ENCODE measurements at regions not wholly inside any gene's neighbourhood (a gene's known extent, or its start where the extent isn't known, plus 50 kb on each side); places are given as distances from the start of the nearest gene placed in this dataset.

GRCh38 chr9:105070176-105070575 lies 142.2 kb upstream of the ABCA1 start:
- Histone ChIP-seq H3K27me3 (ENCODE audit: insufficient read depth, low read length, poor library complexity) (no peaks in the 10 kb centered on the region), H3K4me3 (ENCODE audit: low read length) (no peak overlapping the region), H3K36me3 (ENCODE audit: control insufficient read depth, insufficient read depth, low read length) (no peaks in the 10 kb centered on the region), H3K23ac (ENCODE audit: low read length) (no peak overlapping the region), H3K9ac (ENCODE audit: low read length) (no peak overlapping the region), H3K79me1 (ENCODE audit: low read length) (no peaks in the 10 kb centered on the region), H3K79me2 (ENCODE audit: control insufficient read depth, insufficient read depth, low read length) (no peaks in the 10 kb centered on the region), H3K4ac (ENCODE audit: low read depth, low read length) (no peak overlapping the region), H3K56ac (ENCODE audit: low read length) (no peak overlapping the region), H3K4me1 (ENCODE audit: control insufficient read depth, low read depth, low read length) (no peaks in the 10 kb centered on the region), H2BK15ac (replicated peaks; ENCODE audit: low read depth) (no peak overlapping the region), H2BK120ac (ENCODE audit: low read depth, low read length) (no peak overlapping the region), H2AK5ac (ENCODE audit: low read length) (no peak overlapping the region), H2BK5ac (ENCODE audit: low read length) (no peak overlapping the region), H3K4me2 (ENCODE audit: low read length) (no peak overlapping the region), H3K27ac (ENCODE audit: low read depth, low read length) (no peak overlapping the region), H4K8ac (ENCODE audit: low read depth, low read length) (no peak overlapping the region), H3K18ac (ENCODE audit: low read length) (no peak overlapping the region), H4K5ac (ENCODE audit: low read length) (no peak overlapping the region)
- WGBS (ENCODE audit: extremely low coverage, insufficient coverage, low lambda C conversion rate): no CpG with 5 or more reads among the region's 4 CpGs
- no peak for DNase-seq

- no peak overlapping the region for H3K18ac ChIP-seq (ENCODE audit: low read length)
- H3K4ac ChIP-seq (ENCODE audit: low read depth, low read length): no peak overlapping the region
- H3K4me3 ChIP-seq (ENCODE audit: low read length): no peak overlapping the region
- no peak overlapping the region for H3K56ac ChIP-seq (ENCODE audit: low read length)
- H4K5ac ChIP-seq (ENCODE audit: low read length): no peak overlapping the region
- no peak overlapping the region for H2BK5ac ChIP-seq (ENCODE audit: low read length)
- no peaks in the 10 kb centered on the region for H3K36me3 ChIP-seq (ENCODE audit: control insufficient read depth, insufficient read depth, low read length)
- H3K27me3 ChIP-seq (ENCODE audit: insufficient read depth, low read length, poor library complexity): no peaks in the 10 kb centered on the region
- no peaks in the 10 kb centered on the region for H3K4me1 ChIP-seq (ENCODE audit: control insufficient read depth, low read depth, low read length)
- no peak overlapping the region for H2BK15ac ChIP-seq (replicated peaks; ENCODE audit: low read depth)
- no peak overlapping the region for H2AK5ac ChIP-seq (ENCODE audit: low read length)
- no peak for DNase-seq
- no peak overlapping the region for H3K27ac ChIP-seq (ENCODE audit: low read depth, low read length)
- H4K8ac ChIP-seq (ENCODE audit: low read depth, low read length): no peak overlapping the region
- H3K4me2 ChIP-seq (ENCODE audit: low read length): no peak overlapping the region
- H2BK120ac ChIP-seq (ENCODE audit: low read depth, low read length): no peak overlapping the region
- H3K79me1 ChIP-seq (ENCODE audit: low read length): no peaks in the 10 kb centered on the region
- no peak overlapping the region for H3K9ac ChIP-seq (ENCODE audit: low read length)
- H3K79me2 ChIP-seq (ENCODE audit: control insufficient read depth, insufficient read depth, low read length): no peaks in the 10 kb centered on the region
- no peak overlapping the region for H3K23ac ChIP-seq (ENCODE audit: low read length)
Observed at GRCh38 chr9:105072476-105072875, 144.5 kb upstream of the ABCA1 start.

- no CpG with 5 or more reads among the region's 1 CpG for WGBS (ENCODE audit: extremely low coverage, insufficient coverage, low lambda C conversion rate)
- H3K18ac ChIP-seq (ENCODE audit: low read length): no peak overlapping the region
- no peak overlapping the region for H3K56ac ChIP-seq (ENCODE audit: low read length)
- H2BK5ac ChIP-seq (ENCODE audit: low read length): no peak overlapping the region
- no peak overlapping the region for H3K9ac ChIP-seq (ENCODE audit: low read length)
- H2AK5ac ChIP-seq (ENCODE audit: low read length): no peak overlapping the region
- no peak overlapping the region for H3K4me3 ChIP-seq (ENCODE audit: low read length)
- no peaks in the 10 kb centered on the region for H3K4me1 ChIP-seq (ENCODE audit: control insufficient read depth, low read depth, low read length)
- H3K23ac ChIP-seq (ENCODE audit: low read length): no peak overlapping the region
- no peak for DNase-seq
- no peaks in the 10 kb centered on the region for H3K79me2 ChIP-seq (ENCODE audit: control insufficient read depth, insufficient read depth, low read length)
- no peaks in the 10 kb centered on the region for H3K36me3 ChIP-seq (ENCODE audit: control insufficient read depth, insufficient read depth, low read length)
- H3K79me1 ChIP-seq (ENCODE audit: low read length): no peaks in the 10 kb centered on the region
- H4K8ac ChIP-seq (ENCODE audit: low read depth, low read length): no peak overlapping the region
- no peak overlapping the region for H2BK15ac ChIP-seq (replicated peaks; ENCODE audit: low read depth)
- no peaks in the 10 kb centered on the region for H3K27me3 ChIP-seq (ENCODE audit: insufficient read depth, low read length, poor library complexity)
- no peak overlapping the region for H3K4ac ChIP-seq (ENCODE audit: low read depth, low read length)
- H2BK120ac ChIP-seq (ENCODE audit: low read depth, low read length): no peak overlapping the region
- no peak overlapping the region for H4K5ac ChIP-seq (ENCODE audit: low read length)
- no peak overlapping the region for H3K4me2 ChIP-seq (ENCODE audit: low read length)
- H3K27ac ChIP-seq (ENCODE audit: low read depth, low read length): no peak overlapping the region
Observed at GRCh38 chr9:105073147-105073546, 145.2 kb upstream of the ABCA1 start.

- Histone ChIP-seq H3K23ac (ENCODE audit: low read length) (no peak overlapping the region), H3K9ac (ENCODE audit: low read length) (no peak overlapping the region), H3K4me2 (ENCODE audit: low read length) (no peak overlapping the region), H4K5ac (ENCODE audit: low read length) (no peak overlapping the region), H3K27me3 (ENCODE audit: insufficient read depth, low read length, poor library complexity) (no peaks in the 10 kb centered on the region), H4K8ac (ENCODE audit: low read depth, low read length) (no peak overlapping the region), H3K4me3 (ENCODE audit: low read length) (no peak overlapping the region), H2BK5ac (ENCODE audit: low read length) (no peak overlapping the region), H3K27ac (ENCODE audit: low read depth, low read length) (no peak overlapping the region), H3K4me1 (ENCODE audit: control insufficient read depth, low read depth, low read length) (no peaks in the 10 kb centered on the region), H3K79me2 (ENCODE audit: control insufficient read depth, insufficient read depth, low read length) (no peaks in the 10 kb centered on the region), H3K18ac (ENCODE audit: low read length) (no peak overlapping the region), H3K79me1 (ENCODE audit: low read length) (no peaks in the 10 kb centered on the region), H3K36me3 (ENCODE audit: control insufficient read depth, insufficient read depth, low read length) (no peaks in the 10 kb centered on the region), H2AK5ac (ENCODE audit: low read length) (no peak overlapping the region), H3K4ac (ENCODE audit: low read depth, low read length) (no peak overlapping the region), H2BK120ac (ENCODE audit: low read depth, low read length) (no peak overlapping the region), H2BK15ac (replicated peaks; ENCODE audit: low read depth) (no peak overlapping the region), H3K56ac (ENCODE audit: low read length) (no peak overlapping the region)
- no peak for DNase-seq
- WGBS (ENCODE audit: extremely low coverage, insufficient coverage, low lambda C conversion rate): 100% methylated on average over 1 of the region's 2 CpGs
Observed at GRCh38 chr9:105074491-105074890, 146.5 kb upstream of the ABCA1 start.

- Histone ChIP-seq H3K36me3 (ENCODE audit: control insufficient read depth, insufficient read depth, low read length) (no peaks in the 10 kb centered on the region), H3K4ac (ENCODE audit: low read depth, low read length) (no peak overlapping the region), H3K27ac (ENCODE audit: low read depth, low read length) (no peak overlapping the region), H3K79me1 (ENCODE audit: low read length) (no peaks in the 10 kb centered on the region), H3K18ac (ENCODE audit: low read length) (no peak overlapping the region), H3K27me3 (ENCODE audit: insufficient read depth, low read length, poor library complexity) (no peaks in the 10 kb centered on the region), H3K23ac (ENCODE audit: low read length) (no peak overlapping the region), H2BK5ac (ENCODE audit: low read length) (no peak overlapping the region), H4K8ac (ENCODE audit: low read depth, low read length) (no peak overlapping the region), H3K4me3 (ENCODE audit: low read length) (no peak overlapping the region), H2BK15ac (replicated peaks; ENCODE audit: low read depth) (no peak overlapping the region), H2AK5ac (ENCODE audit: low read length) (no peak overlapping the region), H3K79me2 (ENCODE audit: control insufficient read depth, insufficient read depth, low read length) (no peaks in the 10 kb centered on the region), H3K9ac (ENCODE audit: low read length) (no peak overlapping the region), H3K4me1 (ENCODE audit: control insufficient read depth, low read depth, low read length) (no peaks in the 10 kb centered on the region), H3K56ac (ENCODE audit: low read length) (no peak overlapping the region), H3K4me2 (ENCODE audit: low read length) (no peak overlapping the region), H2BK120ac (ENCODE audit: low read depth, low read length) (no peak overlapping the region), H4K5ac (ENCODE audit: low read length) (no peak overlapping the region)
- no peak for DNase-seq
- no CpG with 5 or more reads among the region's 5 CpGs for WGBS (ENCODE audit: extremely low coverage, insufficient coverage, low lambda C conversion rate)
Observed at GRCh38 chr9:105076729-105077128, 148.8 kb upstream of the ABCA1 start.

GRCh38 chr9:105079457-105079856 lies 151.5 kb upstream of the ABCA1 start:
- H2BK15ac ChIP-seq (replicated peaks; ENCODE audit: low read depth): no peak overlapping the region
- H3K18ac ChIP-seq (ENCODE audit: low read length): no peak overlapping the region
- H3K9ac ChIP-seq (ENCODE audit: low read length): no peak overlapping the region
- H2BK120ac ChIP-seq (ENCODE audit: low read depth, low read length): no peak overlapping the region
- no peak overlapping the region for H3K56ac ChIP-seq (ENCODE audit: low read length)
- no peaks in the 10 kb centered on the region for H3K27me3 ChIP-seq (ENCODE audit: insufficient read depth, low read length, poor library complexity)
- H3K36me3 ChIP-seq (ENCODE audit: control insufficient read depth, insufficient read depth, low read length): no peaks in the 10 kb centered on the region
- no peaks in the 10 kb centered on the region for H3K4me1 ChIP-seq (ENCODE audit: control insufficient read depth, low read depth, low read length)
- H4K8ac ChIP-seq (ENCODE audit: low read depth, low read length): no peak overlapping the region
- no peaks in the 10 kb centered on the region for H3K79me1 ChIP-seq (ENCODE audit: low read length)
- H4K5ac ChIP-seq (ENCODE audit: low read length): no peak overlapping the region
- H3K79me2 ChIP-seq (ENCODE audit: control insufficient read depth, insufficient read depth, low read length): no peaks in the 10 kb centered on the region
- H3K4ac ChIP-seq (ENCODE audit: low read depth, low read length): no peak overlapping the region
- H2AK5ac ChIP-seq (ENCODE audit: low read length): no peak overlapping the region
- no CpG with 5 or more reads among the region's 2 CpGs for WGBS (ENCODE audit: extremely low coverage, insufficient coverage, low lambda C conversion rate)
- DNase-seq: no peak
- no peak overlapping the region for H3K4me3 ChIP-seq (ENCODE audit: low read length)
- H3K23ac ChIP-seq (ENCODE audit: low read length): no peak overlapping the region
- H3K27ac ChIP-seq (ENCODE audit: low read depth, low read length): no peak overlapping the region
- no peak overlapping the region for H3K4me2 ChIP-seq (ENCODE audit: low read length)
- no peak overlapping the region for H2BK5ac ChIP-seq (ENCODE audit: low read length)

Measured in mesendoderm (in vitro differentiated cells).